GM18519 (cell line): ENCODE measurements at regions not wholly inside any gene's neighbourhood (a gene's known extent, or its start where the extent isn't known, plus 50 kb on each side); places are given as distances from the start of the nearest gene placed in this dataset.
A peak's percentile ranks its signal among the peaks of the same experiment; 100 is the strongest.

Source experiments
- ATAC-seq: cut with Tn5 transposase; IDR thresholded peaks from one replicate; pipeline ENCODE4 v1.9.1; 2021; ENCODE audit warnings: mild to moderate bottlenecking, moderate library complexity; ENCODE audit not compliant: unreplicated experiment, low FRiP score

GRCh38 chrX:15985937-15986336 lies 131.3 kb upstream of the AP1S2 start:
- no peak for ATAC-seq

- ATAC-seq, result no peak
Observed at GRCh38 chrX:15983034-15983433, 128.4 kb upstream of the AP1S2 start.

DNA sequence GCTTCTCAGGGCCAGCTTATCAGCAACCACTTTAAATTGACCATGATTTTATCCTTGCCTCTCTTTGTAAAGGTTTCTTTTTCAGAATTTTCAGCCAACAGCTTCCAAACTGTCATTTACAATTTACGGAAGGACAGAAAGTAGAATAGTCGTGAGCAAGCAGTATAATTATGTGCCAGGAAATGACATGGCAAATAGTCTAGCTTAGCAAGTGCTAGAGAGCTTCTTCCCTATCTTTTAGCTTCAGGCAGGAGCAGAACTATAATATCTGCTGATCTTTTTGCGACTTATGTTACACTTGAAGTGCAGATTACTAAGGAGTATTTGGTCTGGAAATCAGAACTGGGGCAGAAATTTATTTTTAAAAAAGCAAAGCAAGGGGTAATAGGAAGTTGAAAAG lies 123.0 kb upstream of the AP1S2 start:
- no peak for ATAC-seq

GRCh38 chrX:15976396-15976795 lies 121.8 kb upstream of the AP1S2 start:
- no peak for ATAC-seq

DNA sequence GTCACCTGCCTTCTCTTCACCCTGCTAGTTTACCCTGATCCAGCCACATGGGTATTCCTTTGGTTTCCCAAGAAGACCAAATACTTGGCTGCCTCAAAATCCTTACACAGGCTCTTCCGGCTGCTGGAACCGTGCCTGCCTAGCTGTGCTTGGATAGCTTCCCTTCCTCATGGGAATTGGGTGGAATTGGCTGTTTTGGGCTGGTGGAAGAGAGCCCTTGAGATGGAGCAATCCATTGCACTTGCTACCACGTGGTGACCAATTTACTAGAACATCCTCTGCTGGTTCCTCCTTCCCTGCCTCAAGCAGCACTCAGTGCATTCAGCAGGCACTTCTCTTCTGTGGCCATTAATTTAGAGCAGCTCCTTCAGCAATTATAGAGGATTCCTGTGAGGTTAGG lies 119.3 kb upstream of the AP1S2 start:
- ATAC-seq, result no peak

DNA sequence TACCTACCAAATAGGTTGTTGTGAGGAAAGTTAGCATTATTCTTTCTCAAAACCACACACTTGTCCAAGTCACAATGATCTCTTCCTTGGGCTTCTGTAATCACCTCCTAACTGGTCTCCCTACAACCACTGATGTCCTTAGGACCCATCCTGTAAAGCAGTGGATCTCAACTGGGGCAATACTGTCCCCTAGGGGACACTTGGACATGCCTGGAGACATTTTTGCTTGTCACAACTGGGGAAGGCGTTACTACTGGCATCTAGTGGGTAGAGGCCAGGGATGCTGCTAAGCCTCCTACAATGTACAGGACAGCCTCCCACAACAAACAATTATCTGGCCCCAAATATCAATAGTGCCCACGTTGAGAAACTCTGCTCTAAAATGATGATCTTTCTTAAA lies 118.7 kb upstream of the AP1S2 start:
- ATAC-seq, result no peak

- no peak for ATAC-seq
Observed at GRCh38 chrX:15971696-15972095, 117.1 kb upstream of the AP1S2 start.

GRCh38 chrX:15963858-15964257 lies 109.2 kb upstream of the AP1S2 start:
- no peak for ATAC-seq

GRCh38 chrX:15960237-15960636 lies 105.6 kb upstream of the AP1S2 start:
- ATAC-seq, result no peak

GRCh38 chrX:15956681-15957080 lies 102.1 kb upstream of the AP1S2 start:
- no peak for ATAC-seq

DNA sequence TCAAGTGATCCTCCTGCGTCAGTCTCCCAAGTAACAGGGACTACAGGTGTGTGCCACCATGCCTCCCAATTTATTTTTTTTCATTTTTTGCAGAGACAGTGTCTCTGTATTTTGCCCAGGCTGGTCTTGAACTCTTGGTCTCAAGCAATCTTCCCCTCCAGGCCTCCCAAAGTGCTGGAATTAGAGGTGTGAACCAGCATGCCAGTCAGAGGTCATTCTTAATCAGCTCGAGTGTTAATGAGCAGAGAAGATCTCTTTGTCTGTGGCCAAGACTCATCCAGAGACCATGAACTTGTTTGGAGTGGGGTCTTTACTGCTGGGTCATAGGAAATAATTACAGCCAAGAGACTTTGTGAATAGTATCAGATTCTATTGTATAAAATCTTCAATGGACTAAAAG lies 99.2 kb upstream of the AP1S2 start:
- ATAC-seq, result no peak

DNA sequence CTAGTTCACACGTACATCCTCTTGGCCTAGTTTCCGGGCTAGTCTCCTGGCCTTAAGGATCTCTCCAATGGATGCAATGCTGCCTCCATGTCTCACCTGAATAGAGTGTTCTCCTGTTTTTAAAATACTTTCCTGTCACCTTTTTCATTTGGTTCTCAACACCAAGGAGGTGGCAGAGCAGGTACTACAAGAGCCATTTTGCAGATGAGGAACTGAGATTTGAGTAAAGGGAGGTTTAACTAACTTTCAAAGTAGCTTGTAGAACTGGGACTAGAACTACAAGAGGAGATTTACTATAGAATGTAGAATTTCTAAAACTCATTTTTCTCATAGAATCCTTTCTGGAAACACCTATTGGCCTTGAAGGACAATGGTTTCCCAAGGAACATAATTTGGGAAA lies 97.6 kb upstream of the AP1S2 start:
- ATAC-seq, result no peak

GRCh38 chrX:15948318-15948660 lies 93.7 kb upstream of the AP1S2 start:
- no peak for ATAC-seq

- ATAC-seq, result no peak
Observed at GRCh38 chrX:15947648-15948317, 93.2 kb upstream of the AP1S2 start.

GRCh38 chrX:15946783-15947580 lies 92.4 kb upstream of the AP1S2 start:
- no peak for ATAC-seq

DNA sequence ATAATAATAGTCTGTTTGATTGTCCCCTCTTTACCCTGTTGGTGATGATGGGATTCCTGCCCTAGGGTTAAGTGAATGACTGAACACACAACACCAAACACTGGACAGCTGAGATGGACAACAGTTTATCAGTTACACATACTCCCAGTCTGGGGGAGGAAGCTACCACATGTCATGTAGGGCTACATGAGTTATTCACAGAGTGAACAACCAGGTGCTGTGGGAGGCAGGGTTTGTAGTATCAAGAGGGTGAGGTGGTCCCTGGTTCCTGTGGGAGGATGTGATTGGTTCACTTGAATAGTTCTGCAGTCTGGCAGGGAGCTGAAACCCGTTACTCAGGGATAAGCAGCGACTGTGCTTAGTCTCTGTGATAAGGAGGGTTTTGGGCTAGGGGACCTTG lies 88.8 kb upstream of the AP1S2 start:
- no peak for ATAC-seq

DNA sequence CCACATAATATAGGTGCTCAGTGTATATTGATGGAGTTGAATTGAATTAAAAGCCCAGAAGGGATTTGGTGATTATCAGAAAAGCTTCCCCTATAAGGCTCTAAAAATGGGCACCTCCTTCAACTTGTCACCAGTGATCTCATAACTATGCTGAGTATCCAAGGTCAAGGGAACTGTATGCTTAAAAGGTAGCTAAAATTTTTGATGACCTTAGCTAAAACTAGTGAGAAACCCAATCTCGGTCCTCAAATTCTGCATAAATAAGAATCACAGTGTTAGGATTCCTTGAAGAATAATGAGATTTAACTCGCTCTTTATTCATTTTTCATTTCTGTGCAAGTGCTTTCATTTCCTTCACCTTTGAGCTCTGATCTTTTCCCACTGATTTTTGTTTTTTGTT lies 87.7 kb upstream of the AP1S2 start:
- ATAC-seq, result no peak

DNA sequence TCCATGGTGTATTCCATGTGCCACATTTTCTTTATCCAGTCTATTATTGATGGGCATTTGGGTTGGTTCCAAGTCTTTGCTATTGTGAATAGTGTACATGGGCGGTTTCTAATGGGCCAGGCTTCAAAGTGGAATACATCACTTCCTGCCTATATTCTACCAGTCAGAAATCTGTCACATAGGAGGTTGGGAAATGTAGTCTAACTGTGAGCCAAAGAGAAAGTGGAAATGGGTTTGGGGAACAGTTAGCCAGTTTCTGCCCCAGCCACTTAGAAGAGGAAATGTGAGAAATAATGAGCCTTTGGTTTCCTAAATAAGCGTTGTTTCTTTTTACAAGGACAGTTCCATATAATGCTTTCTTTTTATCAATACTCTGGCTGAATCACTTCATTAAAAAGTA lies 85.1 kb upstream of the AP1S2 start:
- ATAC-seq, result peak; percentile 47

DNA sequence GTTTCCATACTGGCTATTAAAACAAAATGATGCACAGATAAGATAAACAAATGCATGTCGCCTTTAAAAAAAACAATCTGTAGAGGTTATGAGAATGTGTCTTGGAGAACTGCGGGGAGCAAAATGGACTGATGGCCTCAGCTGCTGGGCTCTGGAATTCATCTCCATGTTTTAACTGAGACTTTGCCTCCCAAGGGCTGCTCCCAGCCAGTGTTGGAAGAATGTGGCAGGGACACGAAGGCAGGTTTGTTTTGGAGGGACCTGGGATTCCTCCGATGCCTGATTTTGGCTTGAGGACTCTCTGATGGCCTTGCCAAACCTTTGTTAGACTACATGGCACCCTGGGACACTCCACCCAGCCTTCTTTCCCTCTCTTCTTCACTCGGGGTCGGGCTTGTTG lies 83.5 kb upstream of the AP1S2 start:
- no peak for ATAC-seq

DNA sequence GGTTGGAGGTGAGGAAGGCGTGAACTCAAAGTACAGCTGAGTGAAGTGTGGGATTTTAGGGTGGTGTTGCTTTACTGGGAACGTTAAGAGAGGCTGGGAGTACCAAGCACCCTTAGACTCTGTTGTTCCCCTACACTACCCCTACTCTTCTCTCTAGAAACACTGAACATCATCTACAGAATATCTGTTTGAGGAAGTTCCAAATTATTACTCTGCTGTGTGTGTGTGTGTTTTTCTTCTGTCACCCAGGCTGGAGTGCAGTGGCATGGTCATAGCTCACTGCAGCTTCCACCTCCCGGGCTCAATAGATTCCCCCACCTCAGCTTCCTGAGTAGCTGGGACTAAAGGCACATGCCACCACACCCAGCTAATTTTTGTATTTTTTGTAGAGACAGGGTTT lies 76.7 kb upstream of the AP1S2 start:
- no peak for ATAC-seq

DNA sequence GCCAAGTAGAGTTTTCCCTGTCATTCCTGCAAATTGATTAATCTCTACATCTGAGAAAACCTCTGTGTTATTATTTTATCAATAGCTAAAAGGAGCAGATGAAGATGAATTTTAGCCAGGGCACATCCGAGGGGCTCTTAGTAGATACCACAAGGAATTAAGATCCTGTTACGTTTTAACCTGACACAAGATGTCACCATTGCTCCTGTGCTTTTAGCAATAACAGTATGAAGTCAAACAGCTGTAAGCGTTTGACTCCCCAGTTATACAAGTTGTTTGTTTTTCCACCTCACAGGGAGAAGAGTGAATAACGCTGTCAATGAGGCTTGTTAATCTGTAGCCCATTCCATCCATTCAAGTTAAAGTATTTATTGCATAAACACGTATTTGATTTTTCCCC lies 76.0 kb upstream of the AP1S2 start:
- ATAC-seq, result no peak

- ATAC-seq, result no peak
Observed at GRCh38 chrX:15929194-15929593, 74.6 kb upstream of the AP1S2 start.
